OCI-LY1 (cell line): ENCODE measurements at regions not wholly inside any gene's neighbourhood (a gene's known extent, or its start where the extent isn't known, plus 50 kb on each side); places are given as distances from the start of the nearest gene placed in this dataset.

Experiments used
- CTCF ChIP-seq: fragments of 200-600 bp; sonication (generic), shearing (Covaris generic); IDR thresholded peaks from 2 replicates; pipeline ENCODE4 v1.5.1; 2017; ENCODE audit warnings: mild to moderate bottlenecking, antibody characterized with exemption, low read length, moderate library complexity, mixed read lengths
- EZH2 ChIP-seq: fragments of 200-600 bp; sonication (generic), shearing (Covaris generic); IDR thresholded peaks from 2 replicates; pipeline ENCODE4 v1.8.0; 2017; ENCODE audit warnings: borderline replicate concordance, mixed run types, mild to moderate bottlenecking, antibody characterized with exemption, low read length, moderate library complexity, mixed read lengths

- TF ChIP-seq CTCF = no peak
- TF ChIP-seq EZH2 = no peak
Measured at GRCh38 chr13:83503424-83503823, 378.9 kb downstream of the SLITRK1 start.
